SK-N-SH (cell line): ENCODE measurements at regions not wholly inside any gene's neighbourhood (a gene's known extent, or its start where the extent isn't known, plus 50 kb on each side); places are given as distances from the start of the nearest gene placed in this dataset.
A peak's percentile ranks its signal among the peaks of the same experiment; 100 is the strongest.

Experiments
- CTCF ChIA-PET: fragments of 300-600, 350-600 bp; formaldehyde crosslinking; extraction: SDS; loops from one replicate; lab custom pipeline; 2021; lab: Yijun Ruan, JAX
- POLR2A ChIA-PET: fragments of 350-600 bp; sonication (Branson Sonifier 250); formaldehyde crosslinking; extraction: SDS; loops from one replicate; lab custom pipeline; 2020; ENCODE audit warnings: antibody characterized with exemption, inconsistent platforms; lab: Yijun Ruan, JAX
- DNase-seq: peaks from one replicate; pipeline ENCODE4 v3.0.0; 2012
- H2AFZ ChIP-seq: fragments of 200-600 bp; sonication (generic); 2 replicates; pipeline ENCODE4 v1.8.1; 2016; ENCODE audit warnings: antibody characterized with exemption, mild to moderate bottlenecking, low read depth
- H3F3A ChIP-seq: fragments of 200-600 bp; sonication (generic); replicated peaks from 2 replicates; pipeline ENCODE3; 2016; ENCODE audit warnings: antibody characterized with exemption, mild to moderate bottlenecking; ENCODE audit not compliant: insufficient read depth
- H3K27ac ChIP-seq, 2 experiments: fragments of 200-500 bp in 1 of 2; fragments of 200-600 bp in 1 of 2; sonication (Bioruptor generic) in 1 of 2; sonication (generic), shearing (Covaris generic) in 1 of 2; 2 replicates each; pipeline versions ENCODE4 v1.5.1 to v1.6.1; 2014 to 2016; ENCODE audit warnings: low read depth in 2 of 2, inconsistent platforms in 1 of 2, low read length in 1 of 2, mild to moderate bottlenecking in 1 of 2, mixed read lengths in 1 of 2
- H3K27me3 ChIP-seq: fragments of 200-600 bp; sonication (generic), shearing (Covaris generic); 2 replicates; pipeline ENCODE4 v1.6.1; 2016; ENCODE audit warnings: mixed run types; ENCODE audit not compliant: insufficient read depth
- H3K36me3 ChIP-seq, 2 experiments: fragments of 200-500 bp in 1 of 2; fragments of 200-600 bp in 1 of 2; sonication (Bioruptor generic) in 1 of 2; sonication (generic) in 1 of 2; replicated peaks in 1 of 2; 2 replicates each; pipeline versions ENCODE3 to v1.5.1; 2014 to 2016; ENCODE audit warnings: low read length in 1 of 2, mild to moderate bottlenecking in 1 of 2; ENCODE audit not compliant: insufficient read depth in 2 of 2, control insufficient read depth in 1 of 2
- H3K4me1 ChIP-seq, 2 experiments: fragments of 200-500 bp in 1 of 2; fragments of 200-600 bp in 1 of 2; sonication (Bioruptor generic) in 1 of 2; sonication (generic), shearing (Covaris generic) in 1 of 2; 2 replicates each; pipeline versions ENCODE4 v1.5.1 to v1.6.1; 2014 to 2016; ENCODE audit warnings: low read depth in 1 of 2, low read length in 1 of 2, mixed run types in 1 of 2; ENCODE audit not compliant: insufficient read depth in 2 of 2, control insufficient read depth in 1 of 2
- H3K4me2 ChIP-seq: fragments of 200-600 bp; sonication (generic), shearing (Covaris generic); 2 replicates; pipeline ENCODE4 v1.6.1; 2017; ENCODE audit warnings: mixed run types
- H3K4me3 ChIP-seq, 2 experiments: fragments of 200-500 bp in 1 of 2; fragments of 200-600 bp in 1 of 2; sonication (Bioruptor generic) in 1 of 2; sonication (generic), shearing (Covaris generic) in 1 of 2; 2 replicates each; pipeline versions ENCODE4 v1.5.1 to v1.8.1; 2014 to 2016; ENCODE audit warnings: low read depth in 2 of 2, inconsistent platforms in 1 of 2, low read length in 1 of 2, mild to moderate bottlenecking in 1 of 2, mixed read lengths in 1 of 2, moderate library complexity in 1 of 2
- H3K79me2 ChIP-seq: fragments of 200-600 bp; sonication (generic); 2 replicates; pipeline ENCODE4 v1.8.1; 2017; ENCODE audit warnings: mild to moderate bottlenecking; ENCODE audit not compliant: insufficient read depth
- H3K9ac ChIP-seq: fragments of 200-600 bp; sonication (generic); 2 replicates; pipeline ENCODE4 v1.6.1; 2017; ENCODE audit warnings: mixed run types
- H3K9me2 ChIP-seq: fragments of 200-600 bp; sonication (generic); 2 replicates; pipeline ENCODE4 v1.6.1; 2017; ENCODE audit warnings: mixed run types
- H3K9me3 ChIP-seq: fragments of 200-600 bp; sonication (generic); 2 replicates; pipeline ENCODE4 v1.6.1; 2017; ENCODE audit warnings: mixed run types, mild to moderate bottlenecking, moderate library complexity
- H4K20me1 ChIP-seq: fragments of 200-600 bp; sonication (generic); 2 replicates; pipeline ENCODE4 v1.6.1; 2017; ENCODE audit warnings: mild to moderate bottlenecking, mixed run types; ENCODE audit not compliant: insufficient read depth
- CHD2 ChIP-seq: fragments of 150-350 bp; IDR thresholded peaks from 2 replicates; pipeline ENCODE4 v1.6.1; 2018; ENCODE audit warnings: low read length; ENCODE audit not compliant: partially characterized antibody
- CTCF ChIP-seq: fragments of 200-600 bp; sonication (generic); IDR thresholded peaks from 2 replicates; pipeline ENCODE4 v1.6.1; 2017; ENCODE audit warnings: antibody characterized with exemption, mild to moderate bottlenecking, moderate library complexity
- ELF1 ChIP-seq: IDR thresholded peaks from 2 replicates; pipeline ENCODE4 v1.4.0; 2012
- EZH2phosphoT487 ChIP-seq: fragments of 200-600 bp; sonication (generic); IDR thresholded peaks from 2 replicates; pipeline ENCODE4 v1.6.1; 2017; ENCODE audit warnings: low read depth, mixed run types, mild to moderate bottlenecking, antibody characterized with exemption, moderate library complexity, borderline replicate concordance
- FOSL2 ChIP-seq: IDR thresholded peaks from 2 replicates; pipeline ENCODE4 v1.4.0; 2012; ENCODE audit warnings: low read depth, mild to moderate bottlenecking, moderate library complexity, borderline replicate concordance
- GATA2 ChIP-seq: sonication (generic); formaldehyde crosslinking; IDR thresholded peaks from 2 replicates; pipeline ENCODE4 v1.5.0; 2020; ENCODE audit warnings: mild to moderate bottlenecking, missing genetic modification reagents
- IRF3 ChIP-seq: fragments of 150-350 bp; IDR thresholded peaks from 2 replicates; pipeline ENCODE4 v1.6.1; 2016; ENCODE audit warnings: mild to moderate bottlenecking, low read depth, low read length
- JUND ChIP-seq: IDR thresholded peaks from 2 replicates; pipeline ENCODE4 v1.4.0; 2012
- MEF2A ChIP-seq: IDR thresholded peaks from 2 replicates; pipeline ENCODE4 v1.4.0; 2012; ENCODE audit warnings: low read depth, borderline replicate concordance
- NFIC ChIP-seq: IDR thresholded peaks from 2 replicates; pipeline ENCODE4 v1.4.0; 2012; ENCODE audit warnings: borderline replicate concordance
- RAD21 ChIP-seq: IDR thresholded peaks from 2 replicates; pipeline ENCODE4 v1.6.1; 2012; ENCODE audit warnings: mild to moderate bottlenecking, low read length
- RCOR1 ChIP-seq: fragments of 150-350 bp; IDR thresholded peaks from 2 replicates; pipeline ENCODE4 v1.6.1; 2017; ENCODE audit warnings: antibody characterized with exemption, low read length
- RFX5 ChIP-seq: IDR thresholded peaks from 2 replicates; pipeline ENCODE4 v1.6.1; 2012; ENCODE audit warnings: mild to moderate bottlenecking, improper control_type of control experiment, low read length
- RXRA ChIP-seq: IDR thresholded peaks from 2 replicates; pipeline ENCODE4 v1.4.0; 2012; ENCODE audit warnings: low read depth, mild to moderate bottlenecking, borderline replicate concordance
- USF2 ChIP-seq: fragments of 150-350 bp; IDR thresholded peaks from 2 replicates; pipeline ENCODE4 v1.6.1; 2017; ENCODE audit warnings: antibody characterized with exemption, low read length, low read depth, borderline replicate concordance
- YY1 ChIP-seq: IDR thresholded peaks from 2 replicates; pipeline ENCODE4 v1.4.0; 2012; ENCODE audit warnings: low read depth, mild to moderate bottlenecking
- ZBTB33 ChIP-seq: IDR thresholded peaks from 2 replicates; pipeline ENCODE4 v1.4.0; 2012; ENCODE audit warnings: low read depth, borderline replicate concordance
- WGBS: methylation state at CpG from one replicate; pipeline ENCODE4 v1.1.6; 2017; ENCODE audit warnings: low lambda C conversion rate; 5-methylcytosine and 5-hydroxymethylcytosine counted together

- Histone ChIP-seq H3K9ac (no peak overlapping the region), H3K27me3 (no peaks in the 10 kb centered on the region), H3K4me2 (no peak overlapping the region), H3K36me3 (no peaks in the 10 kb centered on the region), H4K20me1 (no peaks in the 10 kb centered on the region), H3K9me3 (no peaks in the 10 kb centered on the region), H3K4me3 (no peak overlapping the region), H3K9me2 (no peaks in the 10 kb centered on the region), H3K4me1 (no peaks in the 10 kb centered on the region), H3F3A (no peaks in the 10 kb centered on the region), H3K79me2 (no peaks in the 10 kb centered on the region), H3K27ac (no peak overlapping the region), H2AFZ (no peak overlapping the region)
- ChIA-PET POLR2A (no interaction called here), CTCF (no interaction called here)
- DNase-seq: peak; percentile 0
- TF ChIP-seq EZH2phosphoT487 (no peak), MEF2A (no peak), JUND (no peak), CTCF (no peak), RAD21 (peak; percentile 20; the same call in 1 of the 2 replicates), RCOR1 (no peak), ZBTB33 (no peak), GATA2 (CRISPR knock-in tag) (peak; percentile 20; the same call in 1 of the 2 replicates)
- 7% methylated on average over 1 of the region's 1 CpG for WGBS
Measured at GRCh38 chr5:53733853-53734252, 173.4 kb downstream of the NDUFS4 start.

- no peak overlapping the region for H3K4me3 ChIP-seq
- ChIA-PET POLR2A (no interaction called here), CTCF (interaction anchor here (0.9 kb wide), 1 partner anchor 271 kb away, joined by 3 read pairs; no protein-coding TSS in a partner anchor)
- H3K36me3 ChIP-seq: no peaks in the 10 kb centered on the region
- H3K4me2 ChIP-seq: no peak overlapping the region
- no peaks in the 10 kb centered on the region for H3K27me3 ChIP-seq
- no peaks in the 10 kb centered on the region for H3F3A ChIP-seq
- H3K79me2 ChIP-seq: no peaks in the 10 kb centered on the region
- no peak overlapping the region for H3K27ac ChIP-seq
- no peak for DNase-seq
- H3K9me2 ChIP-seq: no peaks in the 10 kb centered on the region
- H3K9ac ChIP-seq: no peak overlapping the region
- H2AFZ ChIP-seq: no peak overlapping the region
- no peaks in the 10 kb centered on the region for H3K4me1 ChIP-seq
- no peaks in the 10 kb centered on the region for H4K20me1 ChIP-seq
- WGBS: 18% methylated on average over 3 of the region's 3 CpGs
- H3K9me3 ChIP-seq: no peaks in the 10 kb centered on the region
- TF ChIP-seq IRF3 (no peak), JUND (no peak), RFX5 (no peak), ELF1 (no peak), FOSL2 (no peak), YY1 (no peak), RCOR1 (no peak), EZH2phosphoT487 (no peak), NFIC (no peak), CHD2 (no peak), RXRA (no peak), USF2 (no peak)
Measured at GRCh38 chr5:53738105-53738504, 177.7 kb downstream of the NDUFS4 start.
